GM21381 (cell line): ENCODE measurements at regions not wholly inside any gene's neighbourhood (a gene's known extent, or its start where the extent isn't known, plus 50 kb on each side); places are given as distances from the start of the nearest gene placed in this dataset.
"Not testable (repeated sequence)": the region's sequence is repeated elsewhere in the genome, so short reads cannot be mapped to it uniquely, and the experiment has no call there.

Source experiments
- ATAC-seq: cut with Tn5 transposase; IDR thresholded peaks from one replicate; pipeline ENCODE4 v1.9.1; 2021; ENCODE audit warnings: mild to moderate bottlenecking, moderate library complexity; ENCODE audit not compliant: unreplicated experiment

- no peak for ATAC-seq
Measured at GRCh38 chr7:114364151-114364550, 50.5 kb upstream of the FOXP2 start.

- ATAC-seq, result no peak
Measured at GRCh38 chr7:114363292-114363691, 51.3 kb upstream of the FOXP2 start.

- ATAC-seq, result no peak
Measured at GRCh38 chr7:114358911-114359310, 55.7 kb upstream of the FOXP2 start.

GRCh38 chr7:114356133-114356532, 58.5 kb upstream of the FOXP2 start:
- ATAC-seq, result no peak

- ATAC-seq, result no peak
Measured at GRCh38 chr7:114354306-114354705, 60.3 kb upstream of the FOXP2 start.

- ATAC-seq, result no peak
Measured at GRCh38 chr7:114345494-114345893, 69.1 kb upstream of the FOXP2 start.

- no peak for ATAC-seq
Measured at GRCh38 chr7:114343949-114344708, 70.5 kb upstream of the FOXP2 start.

GRCh38 chr7:114342431-114343179, 72.0 kb upstream of the FOXP2 start:
- ATAC-seq, result no peak

GRCh38 chr7:114341648-114342047, 73.0 kb upstream of the FOXP2 start:
- no peak for ATAC-seq

GRCh38 chr7:114334989-114335388, 79.6 kb upstream of the FOXP2 start:
- ATAC-seq, result no peak

GRCh38 chr7:114329458-114329857, 85.2 kb upstream of the FOXP2 start:
- ATAC-seq, result not testable (repeated sequence)

- ATAC-seq, result no peak
Measured at GRCh38 chr7:114317450-114318098, 97.0 kb upstream of the FOXP2 start.

GRCh38 chr7:114312649-114313048, 102.0 kb upstream of the FOXP2 start:
- ATAC-seq, result no peak

GRCh38 chr7:114310345-114311110, 104.1 kb upstream of the FOXP2 start:
- ATAC-seq, result no peak

- ATAC-seq, result no peak
Measured at GRCh38 chr7:114309729-114310128, 104.9 kb upstream of the FOXP2 start.

- no peak for ATAC-seq
Measured at GRCh38 chr7:114303301-114303700, 111.3 kb upstream of the FOXP2 start.

GRCh38 chr7:114302858-114303257, 111.8 kb upstream of the FOXP2 start:
- ATAC-seq, result no peak

GRCh38 chr7:114298011-114298410, 116.6 kb upstream of the FOXP2 start:
- ATAC-seq, result no peak

GRCh38 chr7:114297121-114297520, 117.5 kb upstream of the FOXP2 start:
- ATAC-seq, result no peak

- no peak for ATAC-seq
Measured at GRCh38 chr7:114295522-114295921, 119.1 kb upstream of the FOXP2 start.

- ATAC-seq, result no peak
Measured at GRCh38 chr7:114294036-114294435, 120.6 kb upstream of the FOXP2 start.
